ENCODE measurements at regions not wholly inside any gene's neighbourhood (a gene's known extent, or its start where the extent isn't known, plus 50 kb on each side); places are given as distances from the start of the nearest gene placed in this dataset.

DNA sequence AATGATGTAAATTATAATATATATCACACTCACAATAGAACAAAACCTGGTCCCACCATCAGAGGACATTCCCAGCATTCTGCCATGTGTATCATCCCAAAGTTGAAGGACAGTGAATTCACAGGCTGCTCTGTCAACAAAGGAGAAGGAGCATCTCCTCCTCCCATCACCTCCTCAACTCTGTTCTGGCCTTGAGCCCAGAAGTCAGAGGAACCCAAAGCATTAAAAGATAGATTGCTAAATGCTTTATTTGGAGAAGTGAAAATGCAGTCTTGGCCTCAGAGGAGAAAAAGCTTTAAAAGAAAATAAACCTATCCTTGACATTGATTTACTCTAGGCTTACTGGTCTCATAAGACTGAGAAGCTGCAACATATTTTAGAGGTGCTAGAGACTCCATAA, 268.8 kb upstream of the RASGEF1B start:
- TF ChIP-seq, protein P1, sequence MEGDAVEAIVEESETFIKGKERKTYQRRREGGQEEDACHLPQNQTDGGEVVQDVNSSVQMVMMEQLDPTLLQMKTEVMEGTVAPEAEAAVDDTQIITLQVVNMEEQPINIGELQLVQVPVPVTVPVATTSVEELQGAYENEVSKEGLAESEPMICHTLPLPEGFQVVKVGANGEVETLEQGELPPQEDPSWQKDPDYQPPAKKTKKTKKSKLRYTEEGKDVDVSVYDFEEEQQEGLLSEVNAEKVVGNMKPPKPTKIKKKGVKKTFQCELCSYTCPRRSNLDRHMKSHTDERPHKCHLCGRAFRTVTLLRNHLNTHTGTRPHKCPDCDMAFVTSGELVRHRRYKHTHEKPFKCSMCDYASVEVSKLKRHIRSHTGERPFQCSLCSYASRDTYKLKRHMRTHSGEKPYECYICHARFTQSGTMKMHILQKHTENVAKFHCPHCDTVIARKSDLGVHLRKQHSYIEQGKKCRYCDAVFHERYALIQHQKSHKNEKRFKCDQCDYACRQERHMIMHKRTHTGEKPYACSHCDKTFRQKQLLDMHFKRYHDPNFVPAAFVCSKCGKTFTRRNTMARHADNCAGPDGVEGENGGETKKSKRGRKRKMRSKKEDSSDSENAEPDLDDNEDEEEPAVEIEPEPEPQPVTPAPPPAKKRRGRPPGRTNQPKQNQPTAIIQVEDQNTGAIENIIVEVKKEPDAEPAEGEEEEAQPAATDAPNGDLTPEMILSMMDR (IDR thresholded peaks at IDR 0.05; ENCODE audit: low read depth, low read length, missing control alignments) = no peak
- H3K4me3 ChIP-seq (replicated peaks; ENCODE audit: low read depth, low read length) = no peak overlapping the region
- DNase-seq (ENCODE audit: extremely low read depth, low read depth) = no peak

DNA sequence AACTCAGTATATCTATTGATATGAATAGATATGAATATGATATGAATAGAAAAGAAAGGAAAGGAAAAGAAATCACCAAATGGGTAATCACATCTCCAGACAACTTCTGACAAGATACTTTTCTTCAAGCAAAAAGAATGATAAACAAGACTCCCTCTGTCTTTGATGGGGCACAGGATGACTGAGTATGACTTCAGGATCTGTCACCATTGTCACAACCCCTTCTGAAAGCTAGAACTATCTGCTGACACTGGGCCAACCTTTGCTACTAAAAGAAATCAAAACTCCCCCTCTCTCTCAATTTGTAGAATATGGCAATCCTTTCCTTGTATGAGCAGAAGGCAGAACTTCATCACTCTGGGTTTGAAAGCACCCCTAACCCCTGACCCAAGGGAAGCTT, 267.2 kb upstream of the RASGEF1B start:
- H3K4me3 ChIP-seq (replicated peaks; ENCODE audit: low read depth, low read length) = no peak overlapping the region
- TF ChIP-seq, protein P1 (IDR thresholded peaks at IDR 0.05; ENCODE audit: low read depth, low read length, missing control alignments) = no peak
- DNase-seq (ENCODE audit: extremely low read depth, low read depth) = no peak

DNA sequence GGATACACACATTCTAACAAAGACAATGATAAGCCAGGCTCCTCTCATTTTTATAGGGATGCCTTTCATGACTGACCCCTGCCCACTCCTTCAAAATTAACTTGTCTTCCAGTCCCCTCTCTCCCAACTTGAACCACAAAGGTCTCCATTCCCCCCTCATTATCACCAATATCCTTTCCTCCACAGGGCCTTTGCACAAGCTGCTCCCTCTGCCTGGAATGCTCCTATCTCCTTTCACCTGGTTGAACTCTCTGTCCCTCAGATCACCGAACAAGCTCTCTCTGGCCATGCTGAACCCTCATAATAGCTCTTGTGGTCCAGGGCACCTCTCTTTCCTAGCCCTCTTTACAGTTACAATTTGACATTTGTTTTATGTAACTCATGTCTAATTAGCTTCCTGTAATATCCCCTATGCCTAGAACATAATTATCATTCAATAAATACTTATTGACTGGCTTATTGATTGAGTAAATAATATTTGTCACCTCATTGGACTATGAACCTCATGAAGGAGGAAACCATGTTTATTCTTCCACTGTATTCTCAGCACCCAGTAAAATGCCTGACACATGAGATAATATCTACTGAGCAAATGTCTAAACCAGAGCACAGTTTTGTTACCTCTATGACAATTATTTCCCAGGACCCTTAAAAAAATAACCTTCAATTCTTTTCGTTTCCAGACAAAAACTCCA, 266.3 kb upstream of the RASGEF1B start:
- DNase-seq (ENCODE audit: extremely low read depth, low read depth) = no peak
- TF ChIP-seq, protein P1 (IDR thresholded peaks at IDR 0.05; ENCODE audit: low read depth, low read length, missing control alignments) = no peak
- H3K4me3 ChIP-seq (replicated peaks; ENCODE audit: low read depth, low read length) = no peak overlapping the region

DNA sequence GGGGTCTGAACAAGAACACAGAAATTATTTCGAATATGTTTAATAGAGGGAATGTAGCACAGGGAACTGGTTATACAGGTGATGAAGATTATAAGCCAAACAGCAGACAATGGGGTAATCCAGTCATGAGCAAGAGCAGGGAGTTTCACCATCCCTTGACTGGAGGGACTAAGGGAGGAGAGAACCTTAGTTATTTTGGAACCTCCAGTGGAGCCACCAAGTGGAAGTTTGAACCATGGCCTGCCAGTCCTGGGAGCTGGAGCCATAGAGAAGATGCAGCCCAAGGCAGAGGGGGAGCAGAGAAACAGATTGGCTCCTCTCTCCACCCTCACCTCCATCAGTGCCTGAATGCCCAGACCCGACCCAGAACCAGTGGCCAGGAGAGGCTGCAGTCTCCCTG, 264.6 kb upstream of the RASGEF1B start:
- DNase-seq (ENCODE audit: extremely low read depth, low read depth) = no peak
- TF ChIP-seq, protein P1 (IDR thresholded peaks at IDR 0.05; ENCODE audit: low read depth, low read length, missing control alignments) = no peak
- no peak overlapping the region for H3K4me3 ChIP-seq (replicated peaks; ENCODE audit: low read depth, low read length)

DNA sequence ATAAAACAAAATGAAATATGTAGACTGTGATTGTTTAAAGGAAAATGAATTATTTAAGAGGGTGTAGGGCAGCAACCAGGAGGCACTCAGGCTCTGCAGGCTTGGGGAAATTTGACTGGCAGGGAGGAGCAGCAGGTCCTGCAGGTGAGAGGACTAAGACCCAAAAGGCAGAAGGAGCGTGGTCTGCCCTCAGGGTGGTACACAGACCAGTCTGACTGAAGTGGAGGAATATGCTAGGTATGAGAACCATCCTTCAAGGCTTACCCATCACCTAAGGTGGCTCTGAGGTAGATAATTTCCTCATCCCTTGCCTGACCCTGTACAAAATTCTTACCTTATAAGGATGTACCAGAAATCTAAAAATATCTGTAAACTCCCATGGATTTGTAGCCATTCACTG, 261.3 kb upstream of the RASGEF1B start:
- H3K4me3 ChIP-seq (replicated peaks; ENCODE audit: low read depth, low read length) = no peak overlapping the region
- TF ChIP-seq, protein P1 (IDR thresholded peaks at IDR 0.05; ENCODE audit: low read depth, low read length, missing control alignments) = no peak
- DNase-seq (ENCODE audit: extremely low read depth, low read depth) = no peak

DNA sequence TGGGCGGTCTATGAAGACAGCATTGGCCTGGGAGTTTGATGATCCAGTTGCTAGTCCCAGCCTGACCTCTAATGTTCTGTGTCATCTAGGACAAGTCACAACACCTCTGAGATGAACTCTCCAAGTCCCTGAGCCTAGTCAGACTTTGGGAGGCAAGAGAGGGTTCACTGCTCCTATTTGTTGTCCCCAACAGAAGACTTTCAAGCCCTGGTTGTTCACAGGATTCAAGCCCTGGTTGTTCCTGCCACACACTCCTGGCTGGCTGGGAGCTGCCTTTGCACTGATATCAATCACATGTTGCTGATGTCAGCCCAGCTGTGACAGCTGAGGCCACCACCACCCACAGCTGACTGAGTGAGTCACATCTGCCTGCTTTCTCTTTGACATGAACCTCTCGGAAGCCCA, 253.2 kb upstream of the RASGEF1B start:
- no peak for DNase-seq (ENCODE audit: extremely low read depth, low read depth)
- no peak overlapping the region for H3K4me3 ChIP-seq (replicated peaks; ENCODE audit: low read depth, low read length)
- TF ChIP-seq, protein P1 (IDR thresholded peaks at IDR 0.05; ENCODE audit: low read depth, low read length, missing control alignments) = no peak
